ENCODE measurements at regions not wholly inside any gene's neighbourhood (a gene's known extent, or its start where the extent isn't known, plus 50 kb on each side); places are given as distances from the start of the nearest gene placed in this dataset.

DNA sequence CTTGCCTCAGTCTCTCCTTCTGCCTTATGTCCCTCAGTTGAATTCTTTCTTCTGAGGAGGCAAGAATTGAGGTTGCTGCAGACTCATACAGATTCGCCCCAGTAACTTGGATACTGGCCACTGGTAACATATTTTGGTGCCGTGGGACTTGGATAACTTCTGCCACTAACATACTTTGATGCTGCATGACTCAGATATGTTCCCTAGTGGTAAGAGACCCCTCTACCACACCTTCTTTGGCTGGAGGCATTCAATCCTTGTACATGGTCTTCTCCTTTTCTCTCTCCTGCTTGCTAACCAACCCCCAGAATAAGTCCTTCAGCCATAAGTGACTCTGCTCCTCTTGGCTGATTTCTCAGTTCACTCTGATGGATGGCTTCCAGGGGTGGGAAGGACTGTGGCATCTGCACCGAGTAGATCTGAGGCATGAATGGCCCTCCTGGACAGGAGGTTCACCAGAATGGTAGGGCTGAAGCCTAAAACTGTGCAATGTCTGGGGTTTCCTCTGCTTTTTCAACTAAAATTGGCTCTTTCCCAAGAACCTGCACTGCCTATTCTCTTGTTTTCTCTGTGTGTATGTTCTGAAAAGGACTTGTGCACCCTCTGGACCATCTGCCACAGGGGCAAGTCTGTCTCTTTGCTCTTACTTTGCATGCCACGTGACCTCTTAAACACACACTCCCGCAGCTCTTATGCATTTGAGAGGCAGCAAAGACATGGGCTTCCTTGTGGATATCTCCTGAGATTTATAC is 55.5 kb upstream of the FSTL1 start:
- TF ChIP-seq NBN (IDR thresholded peaks at IDR 0.05) (no peak), ZSCAN29 (IDR thresholded peaks at IDR 0.05) (no peak), NFYA (IDR thresholded peaks at IDR 0.05; ENCODE audit: borderline replicate concordance, low read depth, low read length) (no peak)
- TF ChIP-seq, protein P1, sequence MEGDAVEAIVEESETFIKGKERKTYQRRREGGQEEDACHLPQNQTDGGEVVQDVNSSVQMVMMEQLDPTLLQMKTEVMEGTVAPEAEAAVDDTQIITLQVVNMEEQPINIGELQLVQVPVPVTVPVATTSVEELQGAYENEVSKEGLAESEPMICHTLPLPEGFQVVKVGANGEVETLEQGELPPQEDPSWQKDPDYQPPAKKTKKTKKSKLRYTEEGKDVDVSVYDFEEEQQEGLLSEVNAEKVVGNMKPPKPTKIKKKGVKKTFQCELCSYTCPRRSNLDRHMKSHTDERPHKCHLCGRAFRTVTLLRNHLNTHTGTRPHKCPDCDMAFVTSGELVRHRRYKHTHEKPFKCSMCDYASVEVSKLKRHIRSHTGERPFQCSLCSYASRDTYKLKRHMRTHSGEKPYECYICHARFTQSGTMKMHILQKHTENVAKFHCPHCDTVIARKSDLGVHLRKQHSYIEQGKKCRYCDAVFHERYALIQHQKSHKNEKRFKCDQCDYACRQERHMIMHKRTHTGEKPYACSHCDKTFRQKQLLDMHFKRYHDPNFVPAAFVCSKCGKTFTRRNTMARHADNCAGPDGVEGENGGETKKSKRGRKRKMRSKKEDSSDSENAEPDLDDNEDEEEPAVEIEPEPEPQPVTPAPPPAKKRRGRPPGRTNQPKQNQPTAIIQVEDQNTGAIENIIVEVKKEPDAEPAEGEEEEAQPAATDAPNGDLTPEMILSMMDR (IDR thresholded peaks at IDR 0.05 in 2 of 3, conservative IDR thresholded peaks at IDR 0.05 in 1 of 3; ENCODE audit: control insufficient read depth in 2 of 3, extremely low read depth in 1 of 3, insufficient read depth in 1 of 3, low read depth in 3 of 3, low read length in 3 of 3) = no peak
